Duodenal mucosa (tissue), 2 donors: ENCODE measurements at regions not wholly inside any gene's neighbourhood (a gene's known extent, or its start where the extent isn't known, plus 50 kb on each side); places are given as distances from the start of the nearest gene placed in this dataset.
"Not testable (repeated sequence)": the region's sequence is repeated elsewhere in the genome, so short reads cannot be mapped to it uniquely, and the experiment has no call there.

ENCODE experiments used
- H3K27ac ChIP-seq: one replicate; pipeline ENCODE4 v1.7.0; 2013; ENCODE audit warnings: low read depth, low read length
- H3K27me3 ChIP-seq, 2 donors: one replicate each; pipeline ENCODE4 v1.7.0; 2013; ENCODE audit warnings: low read length in 2 of 2, control low read depth in 1 of 2; ENCODE audit not compliant: insufficient read depth in 2 of 2, control insufficient read depth in 1 of 2
- H3K36me3 ChIP-seq, 2 donors: one replicate each; pipeline ENCODE4 v1.7.0; 2013; ENCODE audit warnings: low read length in 2 of 2, control low read depth in 1 of 2; ENCODE audit not compliant: insufficient read depth in 2 of 2, control insufficient read depth in 1 of 2
- H3K4me1 ChIP-seq, 2 donors: one replicate each; pipeline ENCODE4 v1.7.0; 2013; ENCODE audit warnings: low read length in 2 of 2, control low read depth in 1 of 2; ENCODE audit not compliant: insufficient read depth in 2 of 2, control insufficient read depth in 1 of 2
- H3K4me3 ChIP-seq, 2 donors: one replicate each; pipeline ENCODE4 v1.7.0; 2013; ENCODE audit warnings: low read length in 2 of 2, low read depth in 1 of 2
- H3K9ac ChIP-seq, 2 donors: one replicate each; pipeline ENCODE4 v1.7.0; 2013; ENCODE audit warnings: low read length in 2 of 2, low read depth in 1 of 2
- H3K9me3 ChIP-seq, 2 donors: one replicate each; pipeline ENCODE4 v1.7.0; 2013; ENCODE audit warnings: low read length in 2 of 2, control low read depth in 1 of 2; ENCODE audit not compliant: control insufficient read depth in 1 of 2

- H3K9ac ChIP-seq, result no peak overlapping the region
- no peaks in the 10 kb centered on the region for H3K27me3 ChIP-seq
- no peaks in the 10 kb centered on the region for H3K36me3 ChIP-seq
- H3K4me1 ChIP-seq, result no peaks in the 10 kb centered on the region
- H3K4me3 ChIP-seq, result no peak overlapping the region
- no peaks in the 10 kb centered on the region for H3K9me3 ChIP-seq
- H3K27ac ChIP-seq, result no peak overlapping the region
These were observed 104.3 kb upstream of the KITLG start for GRCh38 chr12:88684610-88685009.

GRCh38 chr12:88684170-88684569, 103.9 kb upstream of the KITLG start:
- no peak overlapping the region for H3K9ac ChIP-seq
- H3K36me3 ChIP-seq, result no peaks in the 10 kb centered on the region
- H3K27me3 ChIP-seq, result no peaks in the 10 kb centered on the region
- no peak overlapping the region for H3K4me3 ChIP-seq
- H3K9me3 ChIP-seq, result no peaks in the 10 kb centered on the region
- no peak overlapping the region for H3K27ac ChIP-seq
- no peaks in the 10 kb centered on the region for H3K4me1 ChIP-seq

GRCh38 chr12:88683628-88684027, 103.4 kb upstream of the KITLG start:
- Histone ChIP-seq H3K27ac (no peak overlapping the region), H3K9ac (no peak overlapping the region), H3K36me3 (no peaks in the 10 kb centered on the region), H3K27me3 (no peaks in the 10 kb centered on the region), H3K4me3 (no peak overlapping the region), H3K4me1 (no peaks in the 10 kb centered on the region), H3K9me3 (no peaks in the 10 kb centered on the region)

- H3K9ac ChIP-seq, result no peak overlapping the region
- H3K27me3 ChIP-seq, result no peaks in the 10 kb centered on the region
- no peak overlapping the region for H3K27ac ChIP-seq
- H3K36me3 ChIP-seq, result no peaks in the 10 kb centered on the region
- H3K4me3 ChIP-seq, result no peak overlapping the region
- H3K9me3 ChIP-seq, result no peaks in the 10 kb centered on the region
- H3K4me1 ChIP-seq, result no peaks in the 10 kb centered on the region
These were observed 101.0 kb upstream of the KITLG start for GRCh38 chr12:88681271-88681670.

GRCh38 chr12:88677464-88677863, 97.2 kb upstream of the KITLG start:
- H3K4me1 ChIP-seq, result no peaks in the 10 kb centered on the region
- H3K9ac ChIP-seq, result no peak overlapping the region
- no peak overlapping the region for H3K27ac ChIP-seq
- H3K27me3 ChIP-seq, result no peaks in the 10 kb centered on the region
- no peak overlapping the region for H3K4me3 ChIP-seq
- no peaks in the 10 kb centered on the region for H3K9me3 ChIP-seq
- H3K36me3 ChIP-seq, result no peaks in the 10 kb centered on the region

- not testable (repeated sequence) for H3K9ac ChIP-seq, H3K4me3 ChIP-seq, H3K27me3 ChIP-seq, H3K27ac ChIP-seq, H3K36me3 ChIP-seq, H3K9me3 ChIP-seq, H3K4me1 ChIP-seq
These were observed 87.3 kb upstream of the KITLG start for GRCh38 chr12:88667615-88668014.

- Histone ChIP-seq H3K4me1 (no peaks in the 10 kb centered on the region), H3K27ac (no peak overlapping the region), H3K36me3 (no peaks in the 10 kb centered on the region), H3K9me3 (no peaks in the 10 kb centered on the region), H3K4me3 (no peak overlapping the region), H3K27me3 (no peaks in the 10 kb centered on the region), H3K9ac (no peak overlapping the region)
These were observed 84.8 kb upstream of the KITLG start for GRCh38 chr12:88665071-88665470.

- Histone ChIP-seq H3K4me1 (no peaks in the 10 kb centered on the region), H3K4me3 (no peak overlapping the region), H3K27ac (no peak overlapping the region), H3K27me3 (no peaks in the 10 kb centered on the region), H3K9me3 (no peaks in the 10 kb centered on the region), H3K36me3 (no peaks in the 10 kb centered on the region), H3K9ac (no peak overlapping the region)
These were observed 82.7 kb upstream of the KITLG start for GRCh38 chr12:88662961-88663360.

- no peaks in the 10 kb centered on the region for H3K4me1 ChIP-seq
- H3K27ac ChIP-seq, result no peak overlapping the region
- no peaks in the 10 kb centered on the region for H3K36me3 ChIP-seq
- H3K27me3 ChIP-seq, result no peaks in the 10 kb centered on the region
- no peak overlapping the region for H3K9ac ChIP-seq
- H3K4me3 ChIP-seq, result no peak overlapping the region
- no peaks in the 10 kb centered on the region for H3K9me3 ChIP-seq
These were observed 81.8 kb upstream of the KITLG start for GRCh38 chr12:88662093-88662492.

- H3K27ac ChIP-seq, result no peak overlapping the region
- H3K4me3 ChIP-seq, result no peak overlapping the region
- H3K9ac ChIP-seq, result no peak overlapping the region
- H3K4me1 ChIP-seq, result no peaks in the 10 kb centered on the region
- no peaks in the 10 kb centered on the region for H3K27me3 ChIP-seq
- H3K9me3 ChIP-seq, result no peaks in the 10 kb centered on the region
- H3K36me3 ChIP-seq, result no peaks in the 10 kb centered on the region
These were observed 77.7 kb upstream of the KITLG start for GRCh38 chr12:88658009-88658408.

- no peaks in the 10 kb centered on the region for H3K4me1 ChIP-seq
- H3K27ac ChIP-seq, result no peak overlapping the region
- H3K9me3 ChIP-seq, result no peaks in the 10 kb centered on the region
- H3K27me3 ChIP-seq, result no peaks in the 10 kb centered on the region
- no peaks in the 10 kb centered on the region for H3K36me3 ChIP-seq
- H3K4me3 ChIP-seq, result no peak overlapping the region
- no peak overlapping the region for H3K9ac ChIP-seq
These were observed 70.4 kb upstream of the KITLG start for GRCh38 chr12:88650715-88651114.
